GM21515 (cell line): ENCODE measurements at regions not wholly inside any gene's neighbourhood (a gene's known extent, or its start where the extent isn't known, plus 50 kb on each side); places are given as distances from the start of the nearest gene placed in this dataset.
"Not testable (repeated sequence)": the region's sequence is repeated elsewhere in the genome, so short reads cannot be mapped to it uniquely, and the experiment has no call there.

Source experiments
- ATAC-seq: cut with Tn5 transposase; IDR thresholded peaks from one replicate; pipeline ENCODE4 v1.9.1; 2021; ENCODE audit not compliant: unreplicated experiment

- no peak for ATAC-seq
Observed at GRCh38 chr4:58075724-58076123, 965.5 kb upstream of the IGFBP7 start.

DNA sequence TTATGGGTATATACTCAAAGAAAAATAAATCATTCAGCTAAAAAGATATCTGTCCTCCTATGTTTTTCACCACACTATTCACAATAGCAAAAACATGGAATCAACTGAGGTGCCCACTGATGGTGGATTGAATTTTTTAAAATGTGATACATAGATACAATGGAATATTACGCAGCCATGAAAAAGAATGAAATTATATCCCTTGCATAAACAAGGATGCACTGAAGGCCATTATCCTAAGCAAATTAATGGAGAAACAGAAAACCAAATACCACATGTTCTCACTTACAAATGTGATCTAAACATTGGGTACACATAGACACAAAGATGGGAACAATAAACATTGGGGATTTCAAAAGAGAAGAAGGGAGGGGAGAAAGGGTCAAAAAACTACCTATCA is 964.2 kb upstream of the IGFBP7 start:
- no peak for ATAC-seq

- ATAC-seq: no peak
Observed at GRCh38 chr4:58070726-58071125, 960.5 kb upstream of the IGFBP7 start.

GRCh38 chr4:58064653-58065052 is 954.5 kb upstream of the IGFBP7 start:
- ATAC-seq: no peak

DNA sequence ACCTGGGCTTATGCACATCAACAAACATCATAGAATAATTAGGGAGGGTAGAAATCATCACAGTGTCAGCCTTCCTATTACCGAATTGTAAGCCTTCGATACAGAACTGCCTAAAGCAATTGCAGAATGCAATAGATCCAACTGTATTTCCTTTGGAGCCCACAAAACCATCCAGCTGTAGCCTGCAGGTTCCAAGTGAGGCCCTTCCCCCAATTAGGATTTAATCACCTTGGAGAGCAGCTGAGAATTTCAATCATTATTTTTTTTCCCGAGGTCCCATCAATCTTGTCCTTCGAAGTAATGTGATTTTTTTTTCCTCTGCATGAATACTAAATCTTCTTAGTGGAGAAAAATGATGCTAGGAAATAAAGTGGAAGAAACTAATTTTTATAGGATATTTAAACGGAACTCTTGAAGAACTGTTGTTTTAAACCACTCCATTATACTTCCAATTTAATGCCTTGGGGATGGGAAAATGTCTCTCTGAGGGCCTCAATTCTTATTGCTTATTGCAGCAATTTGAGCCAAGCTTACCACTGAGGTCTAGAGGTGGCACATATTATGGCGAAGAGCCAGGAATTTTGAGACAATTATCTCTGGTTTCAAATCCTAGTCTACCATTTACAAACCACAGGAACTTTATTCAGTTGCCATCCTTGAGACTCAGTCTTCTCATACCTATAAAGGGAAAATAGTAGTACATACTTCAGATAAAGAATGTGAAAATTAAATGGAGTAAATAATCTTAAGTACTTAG is 953.4 kb upstream of the IGFBP7 start:
- no peak for ATAC-seq

- ATAC-seq: no peak
Observed at GRCh38 chr4:58061967-58062366, 951.8 kb upstream of the IGFBP7 start.

GRCh38 chr4:58050439-58050838 is 940.3 kb upstream of the IGFBP7 start:
- no peak for ATAC-seq

DNA sequence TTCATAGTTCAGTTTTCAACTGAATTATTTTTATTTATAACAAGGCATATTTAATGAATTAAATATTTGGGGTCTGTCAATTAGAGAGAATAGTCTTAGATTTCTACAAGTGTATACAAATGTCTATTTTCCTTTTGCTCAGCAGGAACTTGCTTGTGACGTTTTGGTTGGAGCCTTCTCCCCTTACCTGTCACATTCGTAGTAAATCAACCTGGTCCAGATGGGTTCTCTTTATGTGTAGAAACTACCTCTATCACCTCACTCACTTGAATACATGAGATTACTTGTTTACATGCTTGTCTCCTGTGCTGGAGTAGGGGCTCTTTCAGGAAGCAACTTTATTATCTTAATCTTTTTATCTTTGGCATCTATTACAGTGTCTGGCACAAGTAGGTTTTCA is 938.3 kb upstream of the IGFBP7 start:
- ATAC-seq: no peak

DNA sequence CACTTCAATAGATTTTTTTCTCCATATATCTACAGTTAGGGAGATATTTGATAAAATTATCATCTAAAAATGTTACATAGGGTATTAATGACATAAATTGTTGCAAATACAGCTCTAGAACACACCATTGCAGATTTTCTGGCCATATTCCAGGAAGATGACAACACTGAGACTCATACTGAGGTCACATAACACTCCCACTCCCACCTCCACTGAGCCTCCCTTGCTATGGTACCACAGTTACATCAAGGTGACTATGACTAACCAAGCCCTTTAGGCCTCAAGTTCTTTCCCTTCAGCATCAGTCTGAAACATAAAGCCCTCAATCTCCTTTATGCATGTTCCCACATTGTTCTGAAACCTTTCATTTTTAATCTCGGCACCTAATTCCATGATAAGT is 932.0 kb upstream of the IGFBP7 start:
- no peak for ATAC-seq

DNA sequence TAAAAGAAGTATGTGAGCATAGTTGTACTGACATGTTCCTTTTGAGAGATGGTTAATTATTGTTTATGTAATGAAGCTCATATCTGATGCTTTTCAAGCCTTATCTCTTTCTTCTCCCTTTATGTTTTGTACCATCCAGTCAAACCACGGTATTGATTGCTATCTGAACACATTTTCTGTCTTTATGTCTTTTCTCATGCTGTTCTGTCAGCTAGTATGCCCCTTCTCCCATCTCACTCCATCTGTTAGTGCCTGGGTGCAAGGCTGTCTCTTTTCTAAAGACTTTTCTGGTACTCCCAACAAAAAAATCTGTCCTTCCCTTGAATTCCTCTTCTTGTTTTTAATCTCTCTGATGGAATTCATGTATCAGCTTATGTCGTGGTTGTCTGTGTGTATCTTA is 883.8 kb upstream of the IGFBP7 start:
- no peak for ATAC-seq

DNA sequence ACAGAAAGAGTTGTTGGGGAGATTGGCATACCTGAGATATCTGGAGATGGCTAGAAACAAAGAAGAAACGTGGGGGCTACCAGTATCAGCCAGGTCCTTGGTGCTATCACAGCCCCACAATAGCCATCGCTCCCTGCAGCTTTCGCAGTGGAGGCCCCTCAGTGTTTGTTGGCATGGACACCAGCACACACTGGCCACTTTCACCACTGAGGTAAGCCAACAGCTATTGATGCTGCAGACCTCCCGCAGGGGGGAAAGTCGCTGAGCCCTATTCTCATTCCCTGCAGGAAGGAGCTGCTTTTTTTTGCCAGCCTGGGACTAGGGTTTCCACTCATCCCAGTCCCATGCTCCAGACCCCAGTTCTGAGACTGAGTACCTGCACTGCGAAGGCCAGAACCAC is 879.2 kb upstream of the IGFBP7 start:
- no peak for ATAC-seq

GRCh38 chr4:57985161-57985560 is 875.0 kb upstream of the IGFBP7 start:
- ATAC-seq: no peak

- no peak for ATAC-seq
Observed at GRCh38 chr4:57981123-57981522, 870.9 kb upstream of the IGFBP7 start.

- ATAC-seq: no peak
Observed at GRCh38 chr4:57974821-57975220, 864.6 kb upstream of the IGFBP7 start.

DNA sequence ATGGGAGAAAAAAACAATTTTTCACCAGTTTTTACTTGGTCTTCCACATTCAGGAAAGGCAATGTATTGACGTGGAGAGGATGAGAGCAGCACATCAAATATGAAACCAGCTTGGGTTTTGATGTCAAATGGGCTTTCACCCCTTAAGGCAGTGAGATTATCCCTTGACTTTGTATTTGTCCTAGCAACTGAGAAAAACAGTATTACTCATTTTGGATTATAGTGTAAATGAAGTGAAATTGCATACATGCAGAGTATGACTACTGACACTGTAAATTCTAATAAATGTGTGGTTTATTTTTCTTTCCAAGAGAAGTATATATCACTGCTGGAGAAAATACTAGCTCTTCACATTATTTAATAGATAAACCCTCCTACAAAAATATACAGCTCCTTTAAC is 863.6 kb upstream of the IGFBP7 start:
- ATAC-seq: no peak

- no peak for ATAC-seq
Observed at GRCh38 chr4:57971261-57971660, 861.1 kb upstream of the IGFBP7 start.

DNA sequence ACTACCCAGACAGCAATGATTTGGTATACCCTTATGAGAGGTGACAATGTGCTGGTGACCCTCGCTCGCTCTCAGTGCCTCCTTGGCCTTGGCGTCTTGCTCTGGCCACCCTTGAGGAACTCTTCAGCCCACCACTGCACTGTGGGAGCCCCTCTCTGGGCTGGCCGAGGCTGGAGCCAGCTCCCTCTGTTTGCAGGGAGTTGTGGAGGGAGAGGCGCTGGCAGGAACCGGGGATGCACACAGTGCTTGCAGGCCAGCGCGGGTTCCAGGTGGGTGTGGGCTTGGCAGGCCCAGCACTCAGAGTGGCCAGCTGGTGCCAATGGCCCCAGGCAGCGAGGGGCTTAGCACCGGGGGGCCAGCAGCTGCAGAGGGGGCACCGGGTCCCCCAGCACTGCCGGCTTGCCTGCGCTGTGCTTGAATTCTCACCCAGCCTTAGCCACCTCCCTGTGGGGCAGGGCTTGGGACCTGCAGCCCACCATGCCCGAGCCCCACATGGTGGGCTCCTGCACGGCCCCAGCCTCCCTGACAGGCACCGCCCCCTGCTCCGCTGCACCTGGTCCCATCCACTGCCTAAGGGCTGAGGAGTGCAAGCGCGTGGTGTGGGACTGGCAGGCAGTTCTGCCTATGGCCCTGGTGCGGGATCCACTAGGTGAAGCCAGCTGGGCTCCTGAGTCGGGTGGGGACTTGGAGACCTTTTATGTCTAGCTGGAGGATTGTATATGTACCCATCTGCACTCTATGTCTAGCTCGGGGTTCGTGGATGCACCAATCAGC is 857.0 kb upstream of the IGFBP7 start:
- ATAC-seq: no peak

GRCh38 chr4:57965431-57965830 is 855.2 kb upstream of the IGFBP7 start:
- not testable (repeated sequence) for ATAC-seq

GRCh38 chr4:57945298-57945697 is 835.1 kb upstream of the IGFBP7 start:
- no peak for ATAC-seq

DNA sequence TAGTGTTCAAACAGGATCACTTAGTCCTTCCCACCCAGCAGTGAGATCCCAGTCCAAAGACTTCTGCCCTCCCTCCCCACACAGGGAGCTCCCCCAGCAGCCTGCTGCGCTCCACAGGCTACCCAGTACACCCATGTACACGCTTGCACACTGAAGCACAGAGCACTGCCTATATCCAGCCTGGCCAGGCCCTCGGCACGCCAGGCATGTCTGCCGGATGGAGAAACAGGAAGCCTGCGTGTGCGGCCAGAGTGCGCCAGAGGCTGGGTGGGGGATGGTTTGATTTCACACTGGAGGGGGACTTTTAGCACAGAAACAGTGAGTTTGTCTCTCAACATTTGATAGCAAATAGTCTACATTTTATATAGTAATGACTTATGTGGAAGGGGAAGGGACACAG is 833.5 kb upstream of the IGFBP7 start:
- ATAC-seq: no peak

DNA sequence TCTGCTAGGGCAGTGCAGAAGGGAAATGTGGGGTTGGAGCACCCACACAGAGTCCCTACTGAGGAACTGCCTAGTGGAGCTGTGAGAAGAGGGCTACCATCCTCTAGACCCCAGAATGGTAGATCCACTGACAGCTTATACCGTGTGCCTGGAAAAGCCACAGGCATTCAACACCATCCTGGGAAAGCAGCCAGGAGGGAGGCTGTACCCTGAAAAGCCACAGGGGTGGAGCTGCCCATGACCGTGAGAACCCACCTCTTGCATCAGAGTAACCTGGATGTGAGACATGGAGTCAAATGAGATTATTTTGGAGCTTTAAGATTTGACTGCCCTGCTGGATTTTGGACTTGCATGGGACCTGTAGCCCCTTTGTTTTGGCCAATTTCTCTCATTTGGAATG is 827.1 kb upstream of the IGFBP7 start:
- not testable (repeated sequence) for ATAC-seq

DNA sequence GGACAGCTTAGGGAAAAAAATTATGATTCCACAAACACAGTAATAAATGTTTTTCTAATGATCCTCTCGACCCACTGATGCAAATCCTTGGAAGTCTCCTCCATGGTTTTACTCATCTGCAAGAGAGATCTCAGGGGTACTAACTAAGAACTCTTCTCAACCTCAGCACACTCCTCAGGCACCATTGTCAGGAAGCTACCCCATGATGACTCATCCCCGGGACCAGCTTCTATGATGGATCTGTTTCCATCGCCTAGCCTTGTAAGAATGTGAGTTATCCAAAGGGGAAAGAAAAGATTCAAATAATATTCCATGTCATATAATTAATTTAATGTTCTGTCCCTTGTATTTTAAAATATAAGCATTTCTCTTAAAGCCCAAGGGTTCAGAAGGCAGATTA is 816.1 kb upstream of the IGFBP7 start:
- no peak for ATAC-seq

DNA sequence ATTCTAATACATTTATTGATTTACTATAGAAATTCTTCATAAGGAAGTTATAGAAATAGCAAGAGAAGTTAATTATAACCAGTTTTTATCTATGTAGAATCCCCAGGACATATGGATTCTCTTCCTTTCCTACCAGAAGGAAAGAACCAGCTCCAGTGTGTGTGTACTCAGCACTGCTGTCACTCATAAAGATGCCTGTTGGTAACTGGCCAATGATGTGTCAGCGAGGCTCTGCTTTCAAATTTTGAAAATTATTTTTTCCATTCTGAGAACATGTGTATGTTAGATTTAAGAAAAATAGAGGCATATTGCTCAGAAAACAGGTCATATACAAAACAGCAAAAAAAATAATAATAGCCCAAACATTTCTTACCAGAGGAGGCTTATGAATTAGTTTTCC is 814.8 kb upstream of the IGFBP7 start:
- no peak for ATAC-seq
